H9 (cell line): ENCODE measurements at regions not wholly inside any gene's neighbourhood (a gene's known extent, or its start where the extent isn't known, plus 50 kb on each side); places are given as distances from the start of the nearest gene placed in this dataset.

ENCODE experiments used
- DNase-seq: peaks from one replicate; pipeline ENCODE4 v3.0.0-alpha.2; 2017
- H2AFZ ChIP-seq: one replicate; pipeline ENCODE4 v1.6.1; 2013; ENCODE audit warnings: mild to moderate bottlenecking, low read length, control low read depth, moderate library complexity
- H2AK5ac ChIP-seq: 2 replicates; pipeline ENCODE4 v1.6.1; 2013; ENCODE audit warnings: low read length, control low read depth, mixed read lengths; ENCODE audit not compliant: insufficient read length
- H2BK120ac ChIP-seq: one replicate; pipeline ENCODE4 v1.6.1; 2013; ENCODE audit warnings: low read depth, mild to moderate bottlenecking, low read length, control low read depth, inconsistent platforms; ENCODE audit not compliant: poor library complexity, severe bottlenecking
- H2BK12ac ChIP-seq: 2 replicates; pipeline ENCODE4 v1.6.1; 2013; ENCODE audit warnings: low read length, control low read depth, mixed read lengths, low read depth; ENCODE audit not compliant: insufficient read length
- H2BK15ac ChIP-seq: 2 replicates; pipeline ENCODE4 v1.6.1; 2013; ENCODE audit warnings: low read depth, low read length, control low read depth
- H2BK20ac ChIP-seq: one replicate; pipeline ENCODE4 v1.6.1; 2013; ENCODE audit warnings: low read depth, mild to moderate bottlenecking, low read length, control low read depth, inconsistent platforms; ENCODE audit not compliant: poor library complexity, severe bottlenecking
- H2BK5ac ChIP-seq: 2 replicates; pipeline ENCODE4 v1.6.1; 2013; ENCODE audit warnings: low read length, control low read depth, mixed read lengths; ENCODE audit not compliant: insufficient read length
- H3K14ac ChIP-seq: 2 replicates; pipeline ENCODE4 v1.6.1; 2013; ENCODE audit warnings: low read length, control low read depth; ENCODE audit not compliant: insufficient read depth
- H3K18ac ChIP-seq: 2 replicates; pipeline ENCODE4 v1.6.1; 2013; ENCODE audit warnings: low read depth, mild to moderate bottlenecking, mixed read lengths, low read length, control low read depth; ENCODE audit not compliant: insufficient read length
- H3K23ac ChIP-seq: 2 replicates; pipeline ENCODE4 v1.6.1; 2013; ENCODE audit warnings: low read length, control low read depth, mixed read lengths, low read depth; ENCODE audit not compliant: insufficient read length
- H3K23me2 ChIP-seq: 2 replicates; pipeline ENCODE4 v1.6.1; 2013; ENCODE audit warnings: low read depth, mild to moderate bottlenecking, mixed read lengths, low read length, control low read depth; ENCODE audit not compliant: insufficient read length, poor library complexity, severe bottlenecking
- H3K27ac ChIP-seq: 2 replicates; pipeline ENCODE4 v1.5.1; 2013; ENCODE audit warnings: low read length, control low read depth, mixed read lengths, low read depth; ENCODE audit not compliant: insufficient read length
- H3K27me3 ChIP-seq: 2 replicates; pipeline ENCODE4 v1.6.1; 2013; ENCODE audit warnings: low read length, control low read depth, inconsistent platforms; ENCODE audit not compliant: insufficient read depth
- H3K4ac ChIP-seq: 2 replicates; pipeline ENCODE4 v1.6.1; 2013; ENCODE audit warnings: low read depth, mild to moderate bottlenecking, control low read depth, inconsistent platforms, low read length, moderate library complexity
- H3K4me1 ChIP-seq: 2 replicates; pipeline ENCODE4 v1.6.1; 2013; ENCODE audit warnings: low read length, control low read depth, inconsistent platforms; ENCODE audit not compliant: insufficient read depth
- H3K4me2 ChIP-seq: 2 replicates; pipeline ENCODE4 v1.6.1; 2013; ENCODE audit warnings: low read length, control low read depth, mixed read lengths; ENCODE audit not compliant: insufficient read length, insufficient read depth
- H3K56ac ChIP-seq: 2 replicates; pipeline ENCODE4 v1.6.1; 2013; ENCODE audit warnings: low read depth, mild to moderate bottlenecking, mixed read lengths, low read length, control low read depth; ENCODE audit not compliant: insufficient read length
- H3K79me1 ChIP-seq: 2 replicates; pipeline ENCODE4 v1.6.1; 2013; ENCODE audit warnings: low read depth, mild to moderate bottlenecking, moderate library complexity, low read length, control low read depth, inconsistent platforms; ENCODE audit not compliant: insufficient read depth, poor library complexity, severe bottlenecking
- H3K79me2 ChIP-seq: 2 replicates; pipeline ENCODE4 v1.6.1; 2013; ENCODE audit warnings: low read length, control low read depth, inconsistent platforms; ENCODE audit not compliant: insufficient read depth
- H3K9ac ChIP-seq: 2 replicates; pipeline ENCODE4 v1.6.1; 2013; ENCODE audit warnings: low read length, control low read depth, mixed read lengths; ENCODE audit not compliant: insufficient read length; ENCODE audit errors: extremely low read depth
- H3K9me3 ChIP-seq: one replicate; pipeline ENCODE4 v1.6.1; 2013; ENCODE audit warnings: low read depth, low read length, inconsistent platforms; ENCODE audit not compliant: control insufficient read depth
- H3T11ph ChIP-seq: one replicate; pipeline ENCODE4 v1.6.1; 2013; ENCODE audit warnings: mild to moderate bottlenecking, low read length, control low read depth, inconsistent platforms
- H4K20me1 ChIP-seq: one replicate; pipeline ENCODE4 v1.6.1; 2013; ENCODE audit not compliant: control insufficient read depth, insufficient read length, insufficient read depth
- H4K5ac ChIP-seq: 2 replicates; pipeline ENCODE4 v1.6.1; 2013; ENCODE audit warnings: low read depth, mild to moderate bottlenecking, mixed read lengths, low read length, control low read depth; ENCODE audit not compliant: insufficient read length
- H4K8ac ChIP-seq: replicated peaks from 2 replicates; pipeline ENCODE4 v1.6.1; 2013; ENCODE audit warnings: low read length, control low read depth, mixed read lengths, low read depth; ENCODE audit not compliant: insufficient read length
- H4K91ac ChIP-seq: 2 replicates; pipeline ENCODE4 v1.6.1; 2013; ENCODE audit warnings: low read depth, mild to moderate bottlenecking, moderate library complexity, mixed read lengths, low read length, control low read depth; ENCODE audit not compliant: insufficient read length
- H3K27ac Mint-ChIP-seq, 3 experiments: 2 replicates in 2 of 3; 3 replicates in 1 of 3; pipeline ENCODE4 v1.8.0; 2020 to 2021; ENCODE audit warnings: mixed read lengths in 3 of 3, mild to moderate bottlenecking in 1 of 3, moderate library complexity in 1 of 3
- H3K27me3 Mint-ChIP-seq: 2 replicates; pipeline ENCODE4 v1.8.0; 2021; ENCODE audit warnings: low read depth, mild to moderate bottlenecking, moderate library complexity, mixed read lengths
- H3K36me3 Mint-ChIP-seq, 3 experiments: 2 replicates in 2 of 3; 3 replicates in 1 of 3; pipeline ENCODE4 v1.8.0; 2020 to 2021; ENCODE audit warnings: low read depth in 3 of 3, mixed read lengths in 3 of 3; ENCODE audit not compliant: insufficient read depth in 1 of 3
- H3K4me1 Mint-ChIP-seq, 2 experiments: 2 replicates each; pipeline ENCODE4 v1.8.0; 2020; ENCODE audit warnings: mixed read lengths in 2 of 2
- H3K4me3 Mint-ChIP-seq, 2 experiments: 2 replicates in 1 of 2; 3 replicates in 1 of 2; pipeline ENCODE4 v1.8.0; 2020 to 2021; ENCODE audit warnings: mild to moderate bottlenecking in 2 of 2, mixed read lengths in 2 of 2, moderate library complexity in 1 of 2
- H3K9me3 Mint-ChIP-seq, 2 experiments: 2 replicates in 1 of 2; 3 replicates in 1 of 2; pipeline ENCODE4 v1.8.0; 2020; ENCODE audit warnings: mild to moderate bottlenecking in 2 of 2, mixed read lengths in 2 of 2, moderate library complexity in 1 of 2
- WGBS: extraction: QIAGEN DNeasy Blood & Tissue Kit; methylation state at CpG from one replicate; pipeline ENCODE4 v1.1.7; 2013; ENCODE audit warnings: missing lambda C conversion rate, low lambda C conversion rate, mixed read lengths; ENCODE audit not compliant: insufficient read length; ENCODE audit errors: extremely low coverage; 5-methylcytosine and 5-hydroxymethylcytosine counted together
- TF ChIP-seq, protein P1 (sequence below): fragments of 200-600 bp; sonication (generic); conservative IDR thresholded peaks from 3 replicates; pipeline ENCODE4 v1.8.0; 2021; ENCODE audit warnings: antibody characterized with exemption, mild to moderate bottlenecking

- no peak overlapping the region for H2AFZ ChIP-seq
- H2AK5ac ChIP-seq, result no peak overlapping the region
- no peaks in the 10 kb centered on the region for H4K20me1 ChIP-seq
- no peak overlapping the region for H3K4ac ChIP-seq
- Mint-ChIP-seq H3K36me3 (peaks cover 0 to 5% (median 4%) of the 10 kb centered on the region in 3 experiments; a peak in 4 of 7 replicates), H3K4me3 (no peak overlapping the region), H3K4me1 (no peaks in the 10 kb centered on the region), H3K27ac (no peak overlapping the region), H3K27me3 (no peaks in the 10 kb centered on the region), H3K9me3 (peaks cover 6% of the 10 kb centered on the region in 2 experiments; a peak in 3 of 5 replicates)
- H2BK120ac ChIP-seq, result no peak overlapping the region
- no peak overlapping the region for H4K8ac ChIP-seq
- H2BK12ac ChIP-seq, result no peak overlapping the region
- H2BK15ac ChIP-seq, result no peak overlapping the region
- no peak for DNase-seq
- H3K9me3 ChIP-seq, result peaks cover 4% of the 10 kb centered on the region
- H4K91ac ChIP-seq, result no peak overlapping the region
- H3K9ac ChIP-seq, result no peak overlapping the region
- H3K18ac ChIP-seq, result no peak overlapping the region
- no peaks in the 10 kb centered on the region for H3K27me3 ChIP-seq
- H4K5ac ChIP-seq, result no peak overlapping the region
- no peak overlapping the region for H2BK5ac ChIP-seq
- no peak overlapping the region for H3T11ph ChIP-seq
- no peak overlapping the region for H3K14ac ChIP-seq
- H3K27ac ChIP-seq, result no peak overlapping the region
- H3K4me1 ChIP-seq, result no peaks in the 10 kb centered on the region
- H3K23me2 ChIP-seq, result no peaks in the 10 kb centered on the region
- no peak overlapping the region for H2BK20ac ChIP-seq
- no peaks in the 10 kb centered on the region for H3K79me2 ChIP-seq
- TF ChIP-seq, protein P1, sequence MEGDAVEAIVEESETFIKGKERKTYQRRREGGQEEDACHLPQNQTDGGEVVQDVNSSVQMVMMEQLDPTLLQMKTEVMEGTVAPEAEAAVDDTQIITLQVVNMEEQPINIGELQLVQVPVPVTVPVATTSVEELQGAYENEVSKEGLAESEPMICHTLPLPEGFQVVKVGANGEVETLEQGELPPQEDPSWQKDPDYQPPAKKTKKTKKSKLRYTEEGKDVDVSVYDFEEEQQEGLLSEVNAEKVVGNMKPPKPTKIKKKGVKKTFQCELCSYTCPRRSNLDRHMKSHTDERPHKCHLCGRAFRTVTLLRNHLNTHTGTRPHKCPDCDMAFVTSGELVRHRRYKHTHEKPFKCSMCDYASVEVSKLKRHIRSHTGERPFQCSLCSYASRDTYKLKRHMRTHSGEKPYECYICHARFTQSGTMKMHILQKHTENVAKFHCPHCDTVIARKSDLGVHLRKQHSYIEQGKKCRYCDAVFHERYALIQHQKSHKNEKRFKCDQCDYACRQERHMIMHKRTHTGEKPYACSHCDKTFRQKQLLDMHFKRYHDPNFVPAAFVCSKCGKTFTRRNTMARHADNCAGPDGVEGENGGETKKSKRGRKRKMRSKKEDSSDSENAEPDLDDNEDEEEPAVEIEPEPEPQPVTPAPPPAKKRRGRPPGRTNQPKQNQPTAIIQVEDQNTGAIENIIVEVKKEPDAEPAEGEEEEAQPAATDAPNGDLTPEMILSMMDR, result no peak
- H3K4me2 ChIP-seq, result no peak overlapping the region
- H3K23ac ChIP-seq, result no peak overlapping the region
- no CpG with 5 or more reads among the region's 3 CpGs for WGBS
- H3K79me1 ChIP-seq, result no peaks in the 10 kb centered on the region
- H3K56ac ChIP-seq, result no peak overlapping the region
These were observed 175.8 kb downstream of the PAH start for GRCh38 chr12:102741196-102741595.
